Neuron (in vitro differentiated cells): ENCODE measurements at regions not wholly inside any gene's neighbourhood (a gene's known extent, or its start where the extent isn't known, plus 50 kb on each side); places are given as distances from the start of the nearest gene placed in this dataset.
"Not testable (repeated sequence)": the region's sequence is repeated elsewhere in the genome, so short reads cannot be mapped to it uniquely, and the experiment has no call there.

Experiments
- H2AFZ ChIP-seq: one replicate; pipeline ENCODE4 v1.6.1; 2013; ENCODE audit warnings: low read depth, mild to moderate bottlenecking, inconsistent platforms, low read length, moderate library complexity
- H3K27me3 ChIP-seq: one replicate; pipeline ENCODE4 v1.6.1; 2013; ENCODE audit warnings: low read length; ENCODE audit not compliant: insufficient read depth
- H3K36me3 ChIP-seq: one replicate; pipeline ENCODE4 v1.6.1; 2013; ENCODE audit warnings: low read length; ENCODE audit not compliant: insufficient read depth
- H3K4me1 ChIP-seq: one replicate; pipeline ENCODE4 v1.6.1; 2013; ENCODE audit warnings: low read length; ENCODE audit not compliant: insufficient read depth
- H3K4me3 ChIP-seq: 2 replicates; pipeline ENCODE4 v1.5.1; 2013; ENCODE audit warnings: mild to moderate bottlenecking, low read length, moderate library complexity
- H3K9me3 ChIP-seq: one replicate; pipeline ENCODE4 v1.6.1; 2013; ENCODE audit warnings: low read length

- Histone ChIP-seq H3K4me1 (no peaks in the 10 kb centered on the region), H3K36me3 (no peaks in the 10 kb centered on the region), H3K4me3 (no peak overlapping the region), H3K9me3 (no peaks in the 10 kb centered on the region), H3K27me3 (peaks cover 7% of the 10 kb centered on the region), H2AFZ (no peak overlapping the region)
Observed at GRCh38 chr20:1761598-1761997, 104.0 kb upstream of the SIRPG start.

GRCh38 chr20:1761116-1761515 is 103.5 kb upstream of the SIRPG start:
- no peaks in the 10 kb centered on the region for H3K36me3 ChIP-seq
- no peaks in the 10 kb centered on the region for H3K4me1 ChIP-seq
- H3K27me3 ChIP-seq, result peaks cover 7% of the 10 kb centered on the region
- no peaks in the 10 kb centered on the region for H3K9me3 ChIP-seq
- H3K4me3 ChIP-seq, result no peak overlapping the region
- no peak overlapping the region for H2AFZ ChIP-seq

- Histone ChIP-seq H3K27me3 (peaks cover 7% of the 10 kb centered on the region), H3K4me1 (peaks cover 14% of the 10 kb centered on the region), H2AFZ (no peak overlapping the region), H3K9me3 (no peaks in the 10 kb centered on the region), H3K4me3 (no peak overlapping the region), H3K36me3 (no peaks in the 10 kb centered on the region)
Observed at GRCh38 chr20:1758765-1759164, 101.2 kb upstream of the SIRPG start.

DNA sequence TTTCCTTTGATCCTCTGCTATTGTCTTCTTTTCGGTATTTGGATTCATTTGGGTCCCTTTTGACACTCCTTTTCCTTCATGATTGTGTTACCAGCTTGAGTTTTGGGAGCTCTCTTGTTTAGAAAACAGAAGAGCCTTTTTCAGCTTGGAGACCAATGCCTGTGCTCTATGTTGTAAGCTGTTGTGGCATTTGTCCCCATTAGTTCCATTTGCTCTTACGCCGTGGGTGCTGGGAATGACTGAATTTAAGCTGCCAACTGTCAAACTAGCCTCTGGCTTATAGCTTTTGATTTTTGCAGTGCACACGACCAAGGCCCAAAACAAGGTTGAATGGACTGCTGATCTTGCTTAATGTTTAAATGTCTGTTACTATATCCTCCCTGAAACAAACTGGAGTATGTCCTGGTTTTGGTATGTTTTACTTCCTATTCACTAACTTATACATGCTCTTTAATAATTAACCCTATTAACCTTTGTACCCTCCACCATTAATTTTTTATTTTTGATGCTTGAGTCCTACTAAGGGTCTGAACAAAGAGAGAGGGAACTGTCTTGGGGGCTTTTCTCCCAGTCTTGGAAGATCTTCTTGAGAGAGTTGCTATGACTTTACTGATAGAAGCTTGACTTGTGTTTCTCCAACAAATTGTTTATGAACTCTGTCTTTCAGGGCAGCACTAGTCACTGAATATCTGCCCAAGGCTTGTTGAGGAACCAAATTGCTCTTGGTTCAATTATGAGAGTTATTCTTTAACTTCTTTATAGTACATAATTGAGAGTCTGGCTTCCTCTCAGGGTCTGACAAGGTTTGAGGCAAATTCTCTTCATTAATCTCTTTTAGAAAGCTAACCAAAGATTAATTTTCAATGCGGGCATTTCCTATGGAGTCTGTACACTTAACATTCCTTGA is 100.3 kb upstream of the SIRPG start:
- Histone ChIP-seq H3K9me3 (no peaks in the 10 kb centered on the region), H3K4me3 (no peak overlapping the region), H3K27me3 (peaks cover 7% of the 10 kb centered on the region), H3K36me3 (no peaks in the 10 kb centered on the region), H2AFZ (no peak overlapping the region), H3K4me1 (peaks cover 14% of the 10 kb centered on the region)

DNA sequence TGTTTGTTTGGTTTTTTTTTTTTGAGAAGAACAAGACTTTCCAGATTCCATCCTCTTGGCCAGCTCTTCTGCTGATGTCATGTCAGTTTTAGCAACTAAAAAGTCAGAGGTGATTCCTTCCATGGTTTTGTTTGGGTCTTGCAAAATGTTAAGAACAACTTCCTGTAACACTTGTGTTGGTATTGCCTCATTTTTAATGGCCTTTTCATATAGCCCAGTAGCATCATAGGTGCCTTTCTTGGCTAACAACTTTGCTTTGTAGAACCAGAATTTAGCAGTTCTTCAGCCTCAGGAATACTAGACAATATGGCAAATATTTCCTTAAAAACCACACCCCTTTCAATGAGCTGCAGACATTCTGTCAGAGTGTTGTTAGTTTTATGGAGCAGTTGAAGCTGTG is 99.5 kb upstream of the SIRPG start:
- peaks cover 14% of the 10 kb centered on the region for H3K4me1 ChIP-seq
- H3K4me3 ChIP-seq, result no peak overlapping the region
- no peaks in the 10 kb centered on the region for H3K36me3 ChIP-seq
- H2AFZ ChIP-seq, result no peak overlapping the region
- no peaks in the 10 kb centered on the region for H3K9me3 ChIP-seq
- peaks cover 7% of the 10 kb centered on the region for H3K27me3 ChIP-seq

GRCh38 chr20:1754749-1755148 is 97.2 kb upstream of the SIRPG start:
- Histone ChIP-seq H3K9me3 (no peaks in the 10 kb centered on the region), H3K36me3 (no peaks in the 10 kb centered on the region), H2AFZ (no peak overlapping the region), H3K4me1 (peaks cover 14% of the 10 kb centered on the region), H3K27me3 (peaks cover 7% of the 10 kb centered on the region), H3K4me3 (no peak overlapping the region)

DNA sequence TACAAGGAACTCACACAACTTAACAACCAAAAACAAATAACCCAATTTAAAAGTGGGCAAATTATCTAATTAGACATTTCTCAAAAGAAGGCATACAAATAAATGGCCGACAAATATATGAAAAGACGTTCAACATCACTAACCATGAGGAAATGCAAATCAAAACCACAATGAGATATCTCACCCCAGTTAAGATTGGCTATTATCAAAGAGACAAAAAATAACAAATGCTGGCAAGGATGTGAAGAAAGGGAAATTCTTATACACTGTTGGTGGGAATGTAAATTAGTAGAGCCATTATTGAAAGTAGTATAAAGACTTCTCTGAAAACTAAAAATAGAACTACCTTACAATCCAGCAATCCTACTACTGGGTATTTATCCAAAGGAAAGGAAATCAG is 96.7 kb upstream of the SIRPG start:
- H3K4me1 ChIP-seq, result peaks cover 14% of the 10 kb centered on the region
- H2AFZ ChIP-seq, result no peak overlapping the region
- H3K4me3 ChIP-seq, result no peak overlapping the region
- no peaks in the 10 kb centered on the region for H3K9me3 ChIP-seq
- H3K27me3 ChIP-seq, result peaks cover 7% of the 10 kb centered on the region
- H3K36me3 ChIP-seq, result no peaks in the 10 kb centered on the region

GRCh38 chr20:1752045-1752444 is 94.5 kb upstream of the SIRPG start:
- Histone ChIP-seq H3K27me3 (no peaks in the 10 kb centered on the region), H3K36me3 (no peaks in the 10 kb centered on the region), H3K9me3 (no peaks in the 10 kb centered on the region), H2AFZ (no peak overlapping the region), H3K4me3 (no peak overlapping the region), H3K4me1 (peaks cover 14% of the 10 kb centered on the region)

DNA sequence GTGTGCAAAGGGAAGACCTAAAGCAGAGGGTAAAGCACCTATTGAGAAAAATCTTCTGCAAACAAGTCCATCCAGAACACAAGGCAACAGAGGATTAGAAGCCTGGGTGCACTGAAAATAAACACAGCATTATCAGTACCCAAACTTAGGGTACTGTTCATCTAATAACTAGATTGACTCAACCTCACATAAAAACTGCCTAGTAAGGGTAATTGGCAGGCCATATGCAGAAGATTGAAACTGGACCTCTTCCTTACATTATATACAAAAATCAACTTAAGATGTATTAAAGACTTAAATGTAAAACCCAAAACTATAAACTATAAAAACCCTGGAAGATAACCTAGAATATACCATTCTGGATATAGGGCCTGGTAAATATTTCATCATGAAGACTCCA is 91.2 kb upstream of the SIRPG start:
- Histone ChIP-seq H3K4me1 (no peaks in the 10 kb centered on the region), H2AFZ (no peak overlapping the region), H3K36me3 (no peaks in the 10 kb centered on the region), H3K9me3 (no peaks in the 10 kb centered on the region), H3K27me3 (no peaks in the 10 kb centered on the region), H3K4me3 (no peak overlapping the region)

DNA sequence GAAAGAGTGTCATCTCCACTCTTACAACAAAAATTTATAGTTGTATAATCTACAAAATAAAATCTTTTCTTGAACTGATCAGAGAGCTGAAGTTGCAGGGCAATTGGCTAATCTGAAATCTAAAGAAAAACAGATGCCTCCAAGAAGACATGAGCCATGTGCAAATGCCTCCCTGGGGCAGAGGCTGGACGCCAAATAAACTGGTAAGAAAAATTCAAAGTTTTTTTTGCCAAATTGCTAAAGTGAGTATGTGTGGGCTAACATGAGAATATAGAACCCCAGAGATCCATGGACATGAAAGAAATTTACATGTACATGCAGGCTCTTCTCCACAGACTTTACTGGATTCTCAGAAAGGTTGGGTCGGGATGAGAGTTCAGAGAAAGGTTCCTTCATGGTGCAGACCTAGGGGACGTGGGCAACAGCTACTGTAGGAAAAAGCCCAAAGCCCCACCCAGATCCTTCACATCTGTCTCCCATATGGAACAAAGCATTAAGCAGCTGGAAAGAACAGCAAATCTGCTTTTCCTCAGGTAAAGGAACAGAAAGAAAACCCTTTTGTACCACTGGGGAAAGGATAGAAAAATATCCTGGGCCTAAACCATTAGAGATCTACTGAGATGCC is 90.5 kb upstream of the SIRPG start:
- H2AFZ ChIP-seq, result no peak overlapping the region
- H3K36me3 ChIP-seq, result no peaks in the 10 kb centered on the region
- H3K4me1 ChIP-seq, result no peaks in the 10 kb centered on the region
- H3K4me3 ChIP-seq, result no peak overlapping the region
- no peaks in the 10 kb centered on the region for H3K9me3 ChIP-seq
- no peaks in the 10 kb centered on the region for H3K27me3 ChIP-seq

- not testable (repeated sequence) for H3K9me3 ChIP-seq, H3K4me3 ChIP-seq, H3K27me3 ChIP-seq, H2AFZ ChIP-seq, H3K36me3 ChIP-seq, H3K4me1 ChIP-seq
Observed at GRCh38 chr20:1742049-1742434, 84.5 kb upstream of the SIRPG start.

DNA sequence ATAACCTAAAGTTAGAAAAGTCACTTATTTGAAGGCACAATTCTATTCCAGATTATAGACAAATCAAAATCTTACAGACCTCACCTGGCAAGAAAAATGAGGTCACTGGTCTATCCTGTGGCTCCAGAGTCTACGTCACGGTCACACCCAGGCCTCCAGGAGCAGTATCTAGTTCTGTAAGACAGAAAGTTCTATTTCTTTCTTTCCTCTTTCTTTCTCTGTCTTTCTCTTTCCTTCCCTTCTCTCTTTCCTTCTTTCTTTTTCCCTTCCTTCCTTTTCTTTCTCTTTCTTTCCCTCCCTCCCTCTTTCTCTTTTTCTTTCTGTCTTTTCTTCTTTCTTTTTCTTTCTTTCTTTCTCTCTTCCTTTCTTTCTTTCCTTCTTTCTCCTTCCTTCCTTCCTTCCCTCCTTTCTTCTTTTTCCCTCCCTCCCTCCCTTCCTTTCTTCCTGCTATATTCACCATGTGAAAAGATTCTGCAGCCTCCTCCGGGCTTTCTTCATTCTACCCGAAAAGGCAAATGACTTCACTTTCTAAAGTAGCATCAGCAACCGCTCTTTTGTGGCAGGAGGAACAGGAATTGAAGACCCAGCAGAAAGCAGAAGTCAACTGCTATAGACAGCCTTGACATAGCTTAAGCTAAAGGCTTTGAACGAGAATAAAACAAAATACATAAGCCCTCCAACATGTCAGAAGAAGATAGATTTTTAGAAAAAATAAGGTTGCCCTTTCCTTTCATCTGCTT is 83.9 kb upstream of the SIRPG start:
- no peaks in the 10 kb centered on the region for H3K36me3 ChIP-seq
- no peaks in the 10 kb centered on the region for H3K27me3 ChIP-seq
- H3K4me3 ChIP-seq, result no peak overlapping the region
- no peak overlapping the region for H2AFZ ChIP-seq
- H3K4me1 ChIP-seq, result no peaks in the 10 kb centered on the region
- no peaks in the 10 kb centered on the region for H3K9me3 ChIP-seq

- no peaks in the 10 kb centered on the region for H3K36me3 ChIP-seq
Observed at GRCh38 chr20:1737134-1737533, 79.6 kb upstream of the SIRPG start.

More at GRCh38 chr20:1737134-1737533, 79.6 kb upstream of the SIRPG start:
- Histone ChIP-seq H3K4me1 (no peaks in the 10 kb centered on the region), H3K4me3 (no peak overlapping the region), H2AFZ (no peak overlapping the region), H3K27me3 (peaks cover 3% of the 10 kb centered on the region), H3K9me3 (no peaks in the 10 kb centered on the region)
